Activated CD8-positive, alpha-beta memory T cell treated with anti-CD3 and anti-CD28 coated beads for 36 hours (primary cell): ENCODE measurements at regions not wholly inside any gene's neighbourhood (a gene's known extent, or its start where the extent isn't known, plus 50 kb on each side); places are given as distances from the start of the nearest gene placed in this dataset.
"Not testable (repeated sequence)": the region's sequence is repeated elsewhere in the genome, so short reads cannot be mapped to it uniquely, and the experiment has no call there.

Source experiments
- CTCF ChIA-PET: fragments of 350-600 bp; sonication (Branson Sonifier 250); formaldehyde crosslinking; loops from one replicate; lab custom pipeline; 2021; ENCODE audit warnings: antibody characterized with exemption; lab: Charles Lee
- POLR2A ChIA-PET: fragments of 350-600 bp; sonication (Branson Sonifier 250); formaldehyde crosslinking; loops from one replicate; lab custom pipeline; 2021; ENCODE audit warnings: antibody characterized with exemption; lab: Charles Lee

DNA sequence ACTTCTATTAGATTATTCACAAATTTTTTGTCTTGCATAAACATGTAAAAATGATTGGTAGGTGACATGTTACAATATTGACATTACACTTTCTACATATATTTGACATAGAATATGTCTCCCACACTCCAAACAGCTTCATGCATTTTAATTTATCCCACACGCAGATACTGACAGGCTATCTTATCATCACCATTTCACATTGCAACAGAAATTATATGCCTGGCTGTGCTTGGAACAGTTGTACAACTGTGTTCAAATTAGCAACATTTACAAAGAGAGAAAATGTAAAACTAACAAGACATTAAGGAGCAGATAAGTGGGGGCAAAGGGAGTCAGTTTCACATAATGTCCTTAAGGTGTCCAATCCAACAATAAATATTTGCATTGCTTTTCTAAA lies 1208.5 kb downstream of the NSUN3 start:
- POLR2A ChIA-PET, result no interaction called here

DNA sequence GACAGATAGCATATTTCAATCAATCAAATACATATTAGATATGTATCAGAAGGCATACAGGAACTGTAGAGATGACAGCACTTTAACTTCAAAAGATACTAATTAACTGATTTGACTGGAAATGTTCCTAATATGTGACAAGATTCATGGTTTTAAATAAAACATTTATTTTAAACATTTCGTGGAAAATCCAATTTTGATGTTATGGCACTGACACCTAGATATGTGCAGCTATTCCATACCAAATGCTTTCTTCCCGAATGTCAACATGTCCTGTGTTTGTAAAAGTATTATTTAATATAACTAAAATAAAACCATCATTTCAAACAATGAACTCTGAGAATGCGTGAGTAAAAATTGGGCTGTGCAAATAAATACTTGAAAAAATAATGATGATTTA lies 1209.3 kb downstream of the NSUN3 start:
- ChIA-PET POLR2A (no interaction called here), CTCF (no interaction called here)

More for the DNA sequence above, 1208.5 kb downstream of the NSUN3 start:
- CTCF ChIA-PET, result no interaction called here

DNA sequence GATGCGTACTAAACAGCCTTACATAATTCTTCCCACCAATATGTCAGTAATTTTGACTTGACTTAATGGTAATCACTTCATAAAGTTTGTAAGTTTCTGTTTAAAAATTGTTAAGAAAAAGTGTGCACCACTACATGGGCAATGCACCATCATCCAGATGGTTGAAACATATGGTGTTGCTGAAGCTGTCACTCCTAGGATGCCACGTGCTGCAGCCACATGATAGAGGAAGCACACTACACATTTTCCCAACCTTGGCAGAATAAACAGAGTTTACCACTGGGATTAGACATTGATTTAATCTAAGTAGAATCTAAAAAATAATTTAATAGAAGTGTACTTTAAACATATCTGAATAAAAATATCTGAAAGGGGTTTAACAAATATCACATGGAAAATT lies 1209.9 kb downstream of the NSUN3 start:
- ChIA-PET CTCF (no interaction called here), POLR2A (no interaction called here)

DNA sequence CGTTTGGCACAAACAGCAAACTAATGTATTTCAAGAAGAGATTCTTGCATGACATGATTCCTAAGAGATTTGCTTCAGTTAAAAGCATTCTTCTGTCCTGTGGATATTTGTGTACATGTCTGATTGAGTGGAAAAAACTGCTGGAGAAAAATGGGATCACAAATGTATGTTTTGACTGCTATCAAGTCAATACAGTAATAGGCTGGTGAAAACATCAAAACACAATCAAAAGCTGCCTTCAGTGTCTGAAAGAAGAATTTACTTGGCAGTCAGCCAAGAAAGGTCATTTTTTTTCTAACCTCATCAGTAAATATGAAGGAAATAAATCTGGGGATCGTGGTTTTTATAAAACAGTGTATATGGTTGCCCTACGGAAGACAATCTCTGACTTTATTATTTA lies 1214.8 kb downstream of the NSUN3 start:
- ChIA-PET CTCF (no interaction called here), POLR2A (no interaction called here)

DNA sequence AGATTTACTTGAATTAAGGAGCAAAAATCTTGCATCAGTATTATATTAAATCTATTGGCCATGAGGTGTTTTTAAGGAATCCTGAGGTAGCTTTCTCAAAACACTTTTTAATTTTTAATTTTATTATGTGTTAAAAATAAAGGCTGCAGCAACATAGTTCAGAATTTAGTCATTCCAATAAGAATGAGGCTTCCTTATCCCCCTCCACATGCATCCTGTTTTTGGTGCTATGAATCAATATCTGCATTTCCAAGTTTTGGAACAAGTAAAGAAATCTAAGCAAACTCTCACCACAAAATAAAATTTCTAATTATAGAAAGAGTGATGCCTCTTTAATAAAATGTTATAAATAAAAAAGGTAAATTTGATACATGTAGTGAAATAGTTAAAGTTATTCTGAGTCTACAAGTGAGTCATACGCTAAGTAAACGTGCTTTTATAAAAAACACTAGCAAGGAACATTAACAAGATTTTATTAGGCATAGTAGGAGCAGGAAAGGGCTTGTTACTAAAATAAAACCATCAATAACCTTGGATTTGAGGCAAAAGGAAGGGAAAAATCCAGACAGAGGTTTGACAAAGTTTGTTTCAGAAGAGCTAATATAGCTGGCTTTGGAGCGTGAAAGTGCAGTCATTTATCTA lies 1218.0 kb downstream of the NSUN3 start:
- CTCF ChIA-PET, result no interaction called here
- POLR2A ChIA-PET, result no interaction called here

DNA sequence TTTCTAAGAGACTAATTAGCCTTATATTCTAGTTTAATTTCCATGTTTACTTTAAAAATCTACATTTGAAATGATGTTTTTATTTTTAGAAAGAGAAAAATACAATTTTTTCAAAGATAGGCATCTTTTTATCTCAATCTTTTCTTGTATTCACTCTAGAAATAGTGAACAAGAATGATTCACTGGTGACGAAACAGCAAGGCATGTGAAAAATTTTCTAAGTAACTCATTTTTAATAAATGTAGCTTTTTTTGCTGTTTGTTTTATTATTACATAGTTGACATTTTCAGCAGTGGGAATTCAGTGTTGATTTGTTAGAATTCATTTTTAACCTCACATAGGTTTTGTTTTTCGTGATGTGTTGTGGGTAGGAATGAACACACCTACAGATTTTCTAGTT lies 1226.4 kb downstream of the NSUN3 start:
- ChIA-PET CTCF (no interaction called here), POLR2A (no interaction called here)

DNA sequence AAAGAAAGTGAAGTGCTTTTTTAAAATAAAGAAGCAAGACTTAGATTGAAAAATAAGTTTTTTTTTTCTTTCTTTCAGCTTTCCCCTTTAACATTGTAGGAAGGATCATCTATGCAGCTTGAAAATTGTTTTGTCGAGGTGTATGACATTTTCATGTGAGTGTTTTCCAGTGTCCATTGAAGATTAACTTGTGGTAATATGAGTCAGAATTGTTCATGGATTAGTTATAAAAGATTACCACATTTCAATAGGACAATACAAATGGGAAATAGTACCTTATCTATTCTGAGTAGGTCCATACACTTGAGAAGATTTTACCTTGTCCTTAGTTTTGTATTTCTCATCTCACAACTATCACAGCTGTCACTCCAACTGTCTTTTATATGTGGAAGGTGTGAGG lies 1234.7 kb downstream of the NSUN3 start:
- POLR2A ChIA-PET, result no interaction called here

DNA sequence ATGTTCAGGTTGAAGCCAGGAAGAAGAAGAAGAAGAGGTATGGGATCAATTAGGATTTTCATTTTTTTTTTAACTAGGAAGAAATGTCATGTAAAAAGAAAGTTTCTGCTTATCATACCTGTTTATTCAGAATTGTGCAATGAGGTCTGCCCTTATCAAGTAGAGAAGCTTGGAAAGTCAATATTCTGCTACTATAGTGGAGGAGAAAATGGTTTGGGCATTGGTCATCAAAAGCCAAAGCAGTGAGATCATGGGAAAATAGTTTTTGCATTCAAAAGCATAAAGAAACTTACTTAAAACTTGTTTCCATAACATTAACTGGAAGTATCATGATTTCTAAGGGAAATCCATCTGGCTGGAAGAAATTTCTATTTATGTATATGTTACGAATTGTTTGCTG lies 1239.2 kb downstream of the NSUN3 start:
- ChIA-PET POLR2A (no interaction called here), CTCF (no interaction called here)

More for the DNA sequence above, 1234.7 kb downstream of the NSUN3 start:
- CTCF ChIA-PET, result no interaction called here

DNA sequence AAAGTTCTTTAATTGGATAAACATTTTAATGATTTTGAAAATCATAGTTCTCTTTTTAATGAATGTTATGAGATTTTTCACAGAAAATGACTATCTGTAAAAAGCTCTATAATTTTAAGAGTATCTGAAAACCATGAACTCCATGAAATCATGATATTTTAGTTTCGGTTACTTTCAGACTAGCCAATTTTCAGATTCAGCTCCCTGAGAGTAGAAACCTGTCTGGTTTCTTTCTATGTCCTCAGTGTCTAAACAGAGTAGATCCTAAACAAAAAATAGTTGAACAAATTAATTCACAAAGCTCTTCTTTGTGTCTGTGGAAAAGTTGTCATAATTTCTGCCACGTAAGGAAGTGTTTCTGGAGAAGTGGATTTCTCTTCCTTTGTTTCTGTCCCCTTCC lies 1247.7 kb downstream of the NSUN3 start:
- ChIA-PET CTCF (no interaction called here), POLR2A (no interaction called here)

DNA sequence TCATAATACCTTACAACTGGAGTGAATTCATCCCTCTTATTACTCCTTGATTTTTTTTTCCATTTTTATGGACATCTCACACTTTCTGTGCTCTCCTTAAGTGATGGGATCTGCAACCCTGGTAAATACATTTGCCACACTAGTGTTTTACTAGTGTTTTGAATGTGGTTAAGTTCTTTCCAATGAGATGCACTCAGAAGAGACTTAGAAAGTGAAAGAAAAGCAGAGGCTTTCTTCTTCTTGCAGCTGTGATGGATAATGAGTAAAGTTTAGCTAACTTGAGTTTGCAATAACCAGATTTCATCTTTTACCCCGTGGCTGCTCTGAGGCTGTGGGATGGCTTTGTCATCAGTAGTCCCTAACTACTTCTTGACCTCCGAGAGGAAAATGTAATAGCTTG lies 1248.4 kb downstream of the NSUN3 start:
- POLR2A ChIA-PET, result no interaction called here
- CTCF ChIA-PET, result no interaction called here

DNA sequence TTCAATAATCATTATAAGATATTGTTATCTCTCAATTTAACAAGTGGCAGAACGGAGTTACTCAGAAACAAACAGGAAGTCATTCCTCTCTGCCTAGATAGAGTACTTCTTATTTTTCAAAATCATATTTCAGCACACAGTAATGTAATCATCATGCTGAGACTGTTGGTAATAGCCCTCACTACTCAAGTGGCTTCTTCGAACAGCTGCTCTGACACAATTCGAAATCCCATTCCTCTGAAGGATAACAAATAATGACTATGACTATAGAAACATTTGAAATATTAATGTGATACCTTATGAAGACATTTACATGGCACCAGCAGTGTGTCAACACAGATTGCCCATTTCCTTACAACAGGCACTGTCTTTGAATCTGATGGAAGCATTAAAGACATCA lies 1249.8 kb downstream of the NSUN3 start:
- CTCF ChIA-PET, result no interaction called here
- POLR2A ChIA-PET, result no interaction called here

DNA sequence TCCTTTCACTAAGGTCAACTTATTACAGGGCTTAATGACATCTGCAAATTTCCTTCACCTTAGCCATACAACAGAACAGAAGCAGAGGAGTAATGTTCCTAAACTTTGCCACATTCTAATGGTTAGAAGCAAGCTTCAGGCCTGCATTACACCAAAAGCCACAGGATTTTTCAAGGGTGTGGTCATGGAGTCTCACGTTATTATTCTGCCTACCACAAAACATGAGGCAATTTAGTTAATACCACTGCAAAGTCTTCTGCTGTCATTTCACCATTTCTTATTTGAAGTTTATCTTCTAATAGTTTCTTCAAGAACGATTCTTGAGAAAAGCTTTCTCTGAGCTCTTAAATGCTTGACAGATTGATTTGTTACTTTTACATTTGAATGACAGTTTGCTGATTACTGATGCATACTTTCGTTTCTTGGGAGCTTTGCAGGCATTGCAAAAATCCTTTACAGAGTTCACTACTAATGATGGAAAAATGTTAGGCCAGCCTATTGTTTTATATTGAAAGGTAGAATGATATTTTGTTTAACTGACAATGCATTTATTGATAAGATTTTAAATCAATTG lies 1257.1 kb downstream of the NSUN3 start:
- CTCF ChIA-PET, result no interaction called here

DNA sequence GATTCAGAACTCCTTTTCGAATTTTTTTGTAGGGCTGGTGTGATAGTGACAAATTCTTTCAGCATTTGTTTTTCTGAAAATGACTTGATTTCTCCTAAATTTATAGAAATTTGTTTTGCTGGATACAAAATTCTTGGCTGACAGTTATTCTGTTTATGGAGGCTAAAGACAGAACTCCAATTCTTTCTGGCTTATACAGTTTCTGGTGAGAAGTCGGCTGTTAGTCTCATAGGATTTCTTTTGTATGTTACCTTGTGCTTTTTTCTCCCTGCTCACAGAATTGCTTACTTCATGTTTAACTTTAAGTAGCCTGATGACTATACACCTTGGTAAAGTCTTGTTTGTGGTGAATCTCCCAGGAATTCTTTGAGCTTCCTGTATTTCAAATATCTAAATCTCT lies 1264.6 kb downstream of the NSUN3 start:
- CTCF ChIA-PET, result no interaction called here
- POLR2A ChIA-PET, result no interaction called here

More for the DNA sequence above, 1257.1 kb downstream of the NSUN3 start:
- POLR2A ChIA-PET, result no interaction called here

DNA sequence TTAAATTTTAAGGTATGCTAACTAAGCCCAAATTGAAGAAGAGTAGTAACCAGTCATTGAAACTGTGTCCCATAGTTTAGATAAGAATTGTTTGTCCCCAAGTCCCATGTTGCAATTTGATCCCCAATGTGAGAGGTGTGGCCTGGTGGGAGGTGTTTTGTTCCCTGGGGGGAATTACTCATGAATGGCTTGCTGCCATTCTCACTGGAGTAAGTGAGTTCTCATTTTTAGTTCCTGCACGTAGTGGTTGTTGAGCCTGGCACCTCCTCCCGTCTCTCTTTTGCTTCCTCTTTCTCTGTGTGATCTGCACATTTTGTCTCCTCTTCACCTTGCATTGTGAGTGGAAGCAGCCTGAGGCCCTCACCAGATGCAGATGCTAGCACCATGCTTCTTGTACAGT lies 1271.0 kb downstream of the NSUN3 start:
- ChIA-PET CTCF (no interaction called here), POLR2A (no interaction called here)

DNA sequence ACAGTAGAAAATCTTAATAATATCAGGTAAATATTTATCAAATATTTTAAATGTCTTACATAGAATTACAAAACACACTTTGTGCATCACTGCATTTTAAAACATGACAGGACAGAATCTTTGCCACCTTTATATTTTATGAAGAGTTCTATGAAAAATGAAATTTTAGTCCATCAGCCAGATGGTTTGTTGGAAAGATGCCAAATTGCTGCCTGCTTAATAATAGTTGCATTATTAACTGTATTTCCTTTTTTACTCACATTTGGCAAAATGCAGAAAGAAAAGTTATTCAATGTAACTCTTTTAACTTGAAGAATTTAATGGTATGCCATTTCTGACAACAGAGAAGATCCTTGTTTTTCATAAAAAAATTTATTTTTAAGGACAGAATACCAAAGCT lies 1271.6 kb downstream of the NSUN3 start:
- POLR2A ChIA-PET, result no interaction called here
- CTCF ChIA-PET, result no interaction called here

DNA sequence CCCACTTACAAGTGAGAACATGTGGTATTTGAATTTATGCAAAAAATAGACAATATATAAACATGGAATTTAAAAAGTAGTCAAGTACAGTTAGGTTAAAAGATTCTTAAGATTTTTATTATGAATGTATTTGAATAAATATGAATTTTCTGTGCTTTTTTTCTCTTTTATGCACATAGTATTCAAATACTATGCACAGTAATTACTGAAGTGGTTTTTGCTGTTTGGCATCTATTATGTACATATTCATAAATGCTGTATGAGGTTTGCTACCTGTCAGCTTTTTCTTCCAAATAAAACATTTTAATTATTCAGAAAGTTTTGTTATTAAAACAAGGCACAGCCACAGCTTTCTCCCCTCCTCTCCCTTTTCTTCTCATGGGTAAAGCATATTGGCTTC lies 1272.7 kb downstream of the NSUN3 start:
- POLR2A ChIA-PET, result no interaction called here
- CTCF ChIA-PET, result no interaction called here

DNA sequence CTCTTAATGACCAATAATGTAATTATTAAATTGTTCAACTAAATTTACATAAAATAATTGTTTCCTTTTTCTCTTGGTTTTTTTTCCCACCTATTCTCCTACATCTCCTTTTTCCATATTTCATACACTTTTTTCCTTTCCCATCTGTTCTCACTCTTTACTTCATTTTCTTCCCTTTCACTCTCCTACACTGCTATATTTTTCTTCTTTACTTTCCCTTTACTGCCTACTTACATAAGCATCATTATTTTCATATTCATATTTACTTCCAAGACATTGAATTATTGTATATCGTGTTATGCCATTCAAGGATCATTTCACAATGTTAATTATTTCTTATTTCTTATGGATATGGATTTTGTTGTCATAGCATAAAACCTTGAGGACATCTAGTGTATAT lies 1275.6 kb downstream of the NSUN3 start:
- CTCF ChIA-PET, result no interaction called here
- POLR2A ChIA-PET, result no interaction called here

DNA sequence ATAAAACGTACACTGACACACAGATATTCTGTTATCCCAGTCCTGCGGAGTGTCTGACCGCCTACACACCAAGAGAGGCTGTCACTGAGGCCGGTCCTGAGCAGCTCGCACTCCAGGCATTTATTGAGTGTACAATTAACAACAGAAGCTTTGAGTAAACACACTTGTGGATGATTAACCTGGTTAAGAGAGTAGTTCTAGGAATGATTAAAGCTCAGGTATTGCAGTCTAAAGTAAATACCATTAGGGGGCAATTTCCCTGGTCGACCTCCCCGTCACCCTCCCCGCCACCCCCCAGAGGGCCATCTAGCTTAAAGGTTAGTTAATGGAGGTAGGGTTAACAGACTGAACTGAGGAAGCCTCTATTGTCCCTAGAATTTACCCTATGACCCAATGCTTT lies 1278.5 kb downstream of the NSUN3 start:
- ChIA-PET CTCF (interaction anchor here (0.6 kb wide), 1 partner anchor 9 kb away, joined by 3 read pairs; no protein-coding TSS in a partner anchor), POLR2A (no interaction called here)

DNA sequence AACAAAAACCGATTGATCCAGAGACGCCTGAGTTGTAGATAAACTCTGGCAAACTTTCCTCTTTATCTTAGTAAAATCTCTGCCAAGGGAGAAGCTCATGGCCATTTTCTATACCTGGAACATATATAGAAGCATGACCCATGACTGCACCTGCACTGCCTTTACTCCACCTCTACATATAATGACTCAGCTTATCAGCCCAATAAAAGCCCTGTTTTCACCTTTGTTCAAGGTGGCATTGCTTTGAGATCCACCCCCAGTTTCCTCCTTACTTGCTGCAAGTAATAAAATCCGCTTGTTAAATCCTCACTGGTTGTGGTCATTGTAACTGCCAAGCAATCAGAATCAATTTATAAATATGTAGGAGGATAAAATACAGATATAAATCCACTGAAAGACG lies 1280.4 kb downstream of the NSUN3 start:
- CTCF ChIA-PET, result no interaction called here
- POLR2A ChIA-PET, result no interaction called here

DNA sequence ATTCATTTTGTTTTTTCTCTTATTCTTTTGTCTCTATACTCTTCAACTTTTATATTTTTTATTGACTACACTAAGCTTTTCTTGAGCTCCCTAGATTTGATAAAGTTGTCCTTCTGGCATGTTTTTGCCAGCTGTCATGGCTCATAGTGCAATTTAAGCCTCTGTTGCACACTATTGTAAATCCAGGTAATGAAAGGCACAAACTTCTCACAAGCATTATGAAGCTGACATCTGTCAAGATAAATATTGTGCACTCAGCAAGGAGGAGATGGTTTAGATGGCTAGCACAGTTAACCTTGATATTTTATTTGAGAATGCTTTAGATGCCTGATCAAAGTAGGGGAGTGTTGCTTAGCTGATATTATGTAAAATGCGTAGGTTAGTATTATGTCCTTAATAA lies 1280.9 kb downstream of the NSUN3 start:
- ChIA-PET CTCF (no interaction called here), POLR2A (no interaction called here)

DNA sequence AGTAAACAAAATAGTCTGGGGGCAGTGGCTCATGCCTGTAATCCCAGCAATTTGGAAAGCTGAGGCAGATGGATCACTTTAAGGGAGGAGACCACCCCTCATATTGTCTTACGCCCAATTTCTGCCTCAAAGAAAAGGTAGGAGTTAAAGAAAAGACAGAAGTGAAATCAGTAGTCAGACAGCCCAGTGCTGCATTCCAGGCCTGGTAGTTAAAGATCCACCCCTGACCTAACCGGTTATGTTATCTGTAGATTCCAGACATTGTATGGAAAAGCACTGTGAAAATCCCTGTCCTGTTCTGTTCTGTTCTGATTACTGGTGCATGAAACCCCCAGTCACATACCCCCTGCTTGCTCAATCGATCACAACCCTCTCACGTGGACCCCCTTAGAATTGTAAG lies 1285.1 kb downstream of the NSUN3 start:
- CTCF ChIA-PET, POLR2A ChIA-PET: not testable (repeated sequence)

DNA sequence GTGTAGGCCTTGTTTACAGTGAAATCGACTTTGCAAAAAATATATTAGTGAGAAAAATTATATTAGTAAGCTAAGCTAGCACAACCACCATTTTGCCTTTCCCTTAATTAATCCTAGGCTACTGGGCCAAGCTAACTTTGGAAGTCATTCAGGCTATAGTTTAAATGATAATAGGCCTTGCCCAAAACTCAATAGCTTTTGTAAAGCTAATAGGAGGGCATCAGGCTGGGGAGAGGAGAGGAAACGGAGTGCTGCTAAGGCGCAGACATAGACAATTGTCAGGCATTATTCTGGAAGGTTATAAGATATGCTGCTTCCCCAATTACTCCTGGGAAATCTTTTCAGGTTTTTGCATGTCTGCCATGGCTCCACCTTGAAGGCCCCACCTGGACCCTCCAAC lies 1286.0 kb downstream of the NSUN3 start:
- ChIA-PET POLR2A (no interaction called here), CTCF (no interaction called here)
